ENCODE measurements at regions not wholly inside any gene's neighbourhood (a gene's known extent, or its start where the extent isn't known, plus 50 kb on each side); places are given as distances from the start of the nearest gene placed in this dataset.

GRCh38 chr4:162954976-162955375 is 211.7 kb downstream of the NAF1 start:
- TF ChIP-seq POLR2A (IDR thresholded peaks at IDR 0.05) (no peak), CTCF (IDR thresholded peaks at IDR 0.05) (no peak)
- no peak for DNase-seq
- no peaks in the 10 kb centered on the region for H3K4me1 ChIP-seq (replicated peaks in 1 of 2)
- H3K27me3 ChIP-seq: no peaks in the 10 kb centered on the region
- intact Hi-C loops (cut with DNase I): no loop called here
- no peak overlapping the region for H3K4me3 ChIP-seq
- H3K27ac ChIP-seq: no peak overlapping the region
- H3K36me3 ChIP-seq (replicated peaks in 1 of 2): no peaks in the 10 kb centered on the region
- WGBS, 4 donors: 75 to 87% (median 82%) methylated on average over 2 of the region's 2 CpGs
- no peaks in the 10 kb centered on the region for H3K9me3 ChIP-seq (replicated peaks in 1 of 3)

GRCh38 chr4:162952232-162952631 is 214.5 kb downstream of the NAF1 start:
- H3K36me3 ChIP-seq (replicated peaks in 1 of 2): no peaks in the 10 kb centered on the region
- intact Hi-C loops (cut with DNase I): no loop called here
- H3K27ac ChIP-seq: no peak overlapping the region
- no peaks in the 10 kb centered on the region for H3K27me3 ChIP-seq
- H3K4me1 ChIP-seq (replicated peaks in 1 of 2): no peaks in the 10 kb centered on the region
- TF ChIP-seq CTCF (IDR thresholded peaks at IDR 0.05) (no peak), POLR2A (IDR thresholded peaks at IDR 0.05) (no peak)
- H3K4me3 ChIP-seq: no peak overlapping the region
- 66 to 67% (median 67%) methylated on average over 3 of the region's 3 CpGs for WGBS, 4 donors
- peak in 1 of 7 donors; percentile 21 for DNase-seq
- H3K9me3 ChIP-seq (replicated peaks in 1 of 3): no peaks in the 10 kb centered on the region

GRCh38 chr4:162945713-162946112 is 221.0 kb downstream of the NAF1 start:
- no peaks in the 10 kb centered on the region for H3K4me1 ChIP-seq (replicated peaks in 1 of 2)
- no peak overlapping the region for H3K4me3 ChIP-seq
- no peak overlapping the region for H3K27ac ChIP-seq
- no peaks in the 10 kb centered on the region for H3K9me3 ChIP-seq (replicated peaks in 1 of 3)
- intact Hi-C loops (cut with DNase I): no loop called here
- DNase-seq: no peak
- TF ChIP-seq POLR2A (IDR thresholded peaks at IDR 0.05) (no peak), CTCF (IDR thresholded peaks at IDR 0.05) (no peak)
- H3K36me3 ChIP-seq (replicated peaks in 1 of 2): no peaks in the 10 kb centered on the region
- no peaks in the 10 kb centered on the region for H3K27me3 ChIP-seq

- WGBS, 4 donors: 0 to 97% (median 48%) methylated on average over 1 of the region's 1 CpG
- Histone ChIP-seq H3K36me3 (replicated peaks in 1 of 2) (no peaks in the 10 kb centered on the region), H3K4me1 (replicated peaks in 1 of 2) (no peaks in the 10 kb centered on the region), H3K4me3 (no peak overlapping the region), H3K27me3 (no peaks in the 10 kb centered on the region), H3K27ac (no peak overlapping the region), H3K9me3 (replicated peaks in 1 of 3) (no peaks in the 10 kb centered on the region)
- no peak for DNase-seq
- TF ChIP-seq POLR2A (IDR thresholded peaks at IDR 0.05) (no peak), CTCF (IDR thresholded peaks at IDR 0.05) (no peak)
- intact Hi-C loops (cut with DNase I): no loop called here
Measured at GRCh38 chr4:162943263-162943662, 223.4 kb downstream of the NAF1 start.

Measured in adrenal gland (tissue), 9 donors.